ENCODE measurements at regions not wholly inside any gene's neighbourhood (a gene's known extent, or its start where the extent isn't known, plus 50 kb on each side); places are given as distances from the start of the nearest gene placed in this dataset.

GRCh38 chr13:38440666-38441065 lies 91.0 kb downstream of the UFM1 start:
- no peak for FAIRE-seq

GRCh38 chr13:38444904-38445303 lies 95.3 kb downstream of the UFM1 start:
- DNase-seq (ENCODE audit: low read depth, low spot score) (no peak), FAIRE-seq (no peak)
- Histone ChIP-seq H3K4me1 (ENCODE audit: control insufficient read depth, extremely low read depth, insufficient read depth, low read length) (no peaks in the 10 kb centered on the region), H4K20me1 (ENCODE audit: control insufficient read depth, extremely low read depth, insufficient read depth, low read length) (no peaks in the 10 kb centered on the region), H3K4me3 (ENCODE audit: control insufficient read depth in 2 of 3, extremely low read depth in 1 of 3, insufficient read depth in 2 of 3, low read depth in 1 of 3, low read length in 3 of 3) (no peak overlapping the region), H3K27ac (ENCODE audit: control insufficient read depth, insufficient read depth, low read length) (no peak overlapping the region), H3K9me3 (ENCODE audit: control insufficient read depth, low read depth, low read length) (no peaks in the 10 kb centered on the region), H2AFZ (ENCODE audit: control insufficient read depth, low read length) (no peak overlapping the region), H3K36me3 (ENCODE audit: control insufficient read depth in 2 of 2, extremely low read depth in 1 of 2, insufficient read depth in 2 of 2, low read length in 2 of 2) (no peaks in the 10 kb centered on the region), H3K79me2 (ENCODE audit: control insufficient read depth, insufficient read depth, low read length) (no peaks in the 10 kb centered on the region), H3K9ac (ENCODE audit: control insufficient read depth, extremely low read depth, insufficient read depth, low read length) (no peak overlapping the region), H3K27me3 (ENCODE audit: control insufficient read depth, extremely low read depth, insufficient read depth, low read length) (no peaks in the 10 kb centered on the region), H3K4me2 (ENCODE audit: control insufficient read depth, extremely low read depth, insufficient read depth, low read depth, low read length) (no peak overlapping the region), H3K9me1 (ENCODE audit: control insufficient read depth, extremely low read depth, insufficient read depth, low read length) (no peaks in the 10 kb centered on the region)
- dilution Hi-C loops (cut with MboI; ENCODE audit: extremely low pct_ligation_motif_present, low sequenced_read_pairs): no loop called here
- TF ChIP-seq EZH2 (IDR thresholded peaks at IDR 0.05; ENCODE audit: low read length) (no peak), CTCF (optimal IDR thresholded peaks at IDR 0.05 in 1 of 3, IDR thresholded peaks at IDR 0.05 in 1 of 3, conservative IDR thresholded peaks at IDR 0.05 in 1 of 3; ENCODE audit: extremely low read depth in 1 of 3, insufficient read depth in 2 of 3, low read length in 3 of 3) (no peak)

More at GRCh38 chr13:38440666-38441065, 91.0 kb downstream of the UFM1 start:
- no peak for DNase-seq (ENCODE audit: low read depth, low spot score)
- no peak overlapping the region for H3K9ac ChIP-seq (ENCODE audit: control insufficient read depth, extremely low read depth, insufficient read depth, low read length)
- no peaks in the 10 kb centered on the region for H3K4me1 ChIP-seq (ENCODE audit: control insufficient read depth, extremely low read depth, insufficient read depth, low read length)
- dilution Hi-C loops (cut with MboI; ENCODE audit: extremely low pct_ligation_motif_present, low sequenced_read_pairs): no loop called here
- no peaks in the 10 kb centered on the region for H3K9me3 ChIP-seq (ENCODE audit: control insufficient read depth, low read depth, low read length)
- H3K27me3 ChIP-seq (ENCODE audit: control insufficient read depth, extremely low read depth, insufficient read depth, low read length): no peaks in the 10 kb centered on the region
- no peaks in the 10 kb centered on the region for H3K36me3 ChIP-seq (ENCODE audit: control insufficient read depth in 2 of 2, extremely low read depth in 1 of 2, insufficient read depth in 2 of 2, low read length in 2 of 2)
- H3K4me2 ChIP-seq (ENCODE audit: control insufficient read depth, extremely low read depth, insufficient read depth, low read depth, low read length): no peak overlapping the region
- no peaks in the 10 kb centered on the region for H3K79me2 ChIP-seq (ENCODE audit: control insufficient read depth, insufficient read depth, low read length)
- TF ChIP-seq EZH2 (IDR thresholded peaks at IDR 0.05; ENCODE audit: low read length) (no peak), CTCF (optimal IDR thresholded peaks at IDR 0.05 in 1 of 3, IDR thresholded peaks at IDR 0.05 in 1 of 3, conservative IDR thresholded peaks at IDR 0.05 in 1 of 3; ENCODE audit: extremely low read depth in 1 of 3, insufficient read depth in 2 of 3, low read length in 3 of 3) (no peak)
- H3K27ac ChIP-seq (ENCODE audit: control insufficient read depth, insufficient read depth, low read length): no peak overlapping the region
- no peaks in the 10 kb centered on the region for H4K20me1 ChIP-seq (ENCODE audit: control insufficient read depth, extremely low read depth, insufficient read depth, low read length)
- no peak overlapping the region for H3K4me3 ChIP-seq (ENCODE audit: control insufficient read depth in 2 of 3, extremely low read depth in 1 of 3, insufficient read depth in 2 of 3, low read depth in 1 of 3, low read length in 3 of 3)
- no peaks in the 10 kb centered on the region for H3K9me1 ChIP-seq (ENCODE audit: control insufficient read depth, extremely low read depth, insufficient read depth, low read length)
- H2AFZ ChIP-seq (ENCODE audit: control insufficient read depth, low read length): no peak overlapping the region
